Gastroesophageal sphincter (tissue), 3 donors: ENCODE measurements at regions not wholly inside any gene's neighbourhood (a gene's known extent, or its start where the extent isn't known, plus 50 kb on each side); places are given as distances from the start of the nearest gene placed in this dataset.

Experiments used
- EP300 ChIP-seq: sonication (generic); formaldehyde crosslinking; IDR thresholded peaks from one replicate; pipeline ENCODE4 v1.6.1; 2017; ENCODE audit warnings: antibody characterized with exemption, mild to moderate bottlenecking
- POLR2A ChIP-seq, 2 donors: fragments of 450-650 bp; IDR thresholded peaks; one replicate each; pipeline ENCODE4 v1.6.1; 2017; ENCODE audit warnings: antibody characterized with exemption in 2 of 2, mild to moderate bottlenecking in 2 of 2, moderate library complexity in 1 of 2
- TF ChIP-seq, protein P1 (sequence below), 4 experiments: fragments of 200-600 bp in 2 of 4; fragments of 450-650 bp in 2 of 4; sonication (generic) in 1 of 4; IDR thresholded peaks; one replicate each; pipeline ENCODE4 v1.5.1; 2017 to 2019; ENCODE audit warnings: antibody characterized with exemption in 4 of 4, mild to moderate bottlenecking in 2 of 4, moderate library complexity in 2 of 4

DNA sequence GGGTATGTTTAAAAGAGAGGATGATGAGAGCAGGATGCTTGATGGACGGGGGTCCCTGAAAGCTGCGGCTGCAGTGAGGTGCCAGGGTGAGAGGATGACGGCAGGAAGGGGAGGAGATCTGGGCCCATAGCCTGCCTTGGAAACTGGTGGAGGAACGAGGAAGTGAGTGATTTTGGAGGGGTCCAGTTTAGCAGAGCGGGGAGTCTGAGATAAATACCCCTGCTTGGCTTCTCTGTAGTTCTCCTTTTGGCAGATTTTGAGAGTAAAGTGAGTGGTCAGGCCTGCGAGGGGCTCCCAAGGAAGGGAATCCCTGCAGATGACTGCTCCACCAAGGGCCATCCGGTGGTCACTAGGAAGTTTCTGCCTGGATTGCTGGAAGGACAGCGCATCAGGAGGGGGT lies 98.5 kb upstream of the PTCH1 start:
- no peak for TF ChIP-seq POLR2A (IDR thresholded peaks at IDR 0.05)
- TF ChIP-seq, protein P1, sequence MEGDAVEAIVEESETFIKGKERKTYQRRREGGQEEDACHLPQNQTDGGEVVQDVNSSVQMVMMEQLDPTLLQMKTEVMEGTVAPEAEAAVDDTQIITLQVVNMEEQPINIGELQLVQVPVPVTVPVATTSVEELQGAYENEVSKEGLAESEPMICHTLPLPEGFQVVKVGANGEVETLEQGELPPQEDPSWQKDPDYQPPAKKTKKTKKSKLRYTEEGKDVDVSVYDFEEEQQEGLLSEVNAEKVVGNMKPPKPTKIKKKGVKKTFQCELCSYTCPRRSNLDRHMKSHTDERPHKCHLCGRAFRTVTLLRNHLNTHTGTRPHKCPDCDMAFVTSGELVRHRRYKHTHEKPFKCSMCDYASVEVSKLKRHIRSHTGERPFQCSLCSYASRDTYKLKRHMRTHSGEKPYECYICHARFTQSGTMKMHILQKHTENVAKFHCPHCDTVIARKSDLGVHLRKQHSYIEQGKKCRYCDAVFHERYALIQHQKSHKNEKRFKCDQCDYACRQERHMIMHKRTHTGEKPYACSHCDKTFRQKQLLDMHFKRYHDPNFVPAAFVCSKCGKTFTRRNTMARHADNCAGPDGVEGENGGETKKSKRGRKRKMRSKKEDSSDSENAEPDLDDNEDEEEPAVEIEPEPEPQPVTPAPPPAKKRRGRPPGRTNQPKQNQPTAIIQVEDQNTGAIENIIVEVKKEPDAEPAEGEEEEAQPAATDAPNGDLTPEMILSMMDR (IDR thresholded peaks at IDR 0.05): no peak
- no peak for TF ChIP-seq EP300
